Effector CD8-positive, alpha-beta T cell (primary cell): ENCODE measurements at regions not wholly inside any gene's neighbourhood (a gene's known extent, or its start where the extent isn't known, plus 50 kb on each side); places are given as distances from the start of the nearest gene placed in this dataset.

ENCODE experiments used
- DNase-seq: peaks from one replicate; lab custom pipeline; 2025; lab: John Stamatoyannopoulos, UW

- no peak for DNase-seq
Measured at GRCh38 chr12:124687174-124687902, 119.9 kb upstream of the NCOR2 start.

GRCh38 chr12:124686370-124687173 is 119.2 kb upstream of the NCOR2 start:
- no peak for DNase-seq

- no peak for DNase-seq
Measured at GRCh38 chr12:124685689-124686369, 118.4 kb upstream of the NCOR2 start.

DNA sequence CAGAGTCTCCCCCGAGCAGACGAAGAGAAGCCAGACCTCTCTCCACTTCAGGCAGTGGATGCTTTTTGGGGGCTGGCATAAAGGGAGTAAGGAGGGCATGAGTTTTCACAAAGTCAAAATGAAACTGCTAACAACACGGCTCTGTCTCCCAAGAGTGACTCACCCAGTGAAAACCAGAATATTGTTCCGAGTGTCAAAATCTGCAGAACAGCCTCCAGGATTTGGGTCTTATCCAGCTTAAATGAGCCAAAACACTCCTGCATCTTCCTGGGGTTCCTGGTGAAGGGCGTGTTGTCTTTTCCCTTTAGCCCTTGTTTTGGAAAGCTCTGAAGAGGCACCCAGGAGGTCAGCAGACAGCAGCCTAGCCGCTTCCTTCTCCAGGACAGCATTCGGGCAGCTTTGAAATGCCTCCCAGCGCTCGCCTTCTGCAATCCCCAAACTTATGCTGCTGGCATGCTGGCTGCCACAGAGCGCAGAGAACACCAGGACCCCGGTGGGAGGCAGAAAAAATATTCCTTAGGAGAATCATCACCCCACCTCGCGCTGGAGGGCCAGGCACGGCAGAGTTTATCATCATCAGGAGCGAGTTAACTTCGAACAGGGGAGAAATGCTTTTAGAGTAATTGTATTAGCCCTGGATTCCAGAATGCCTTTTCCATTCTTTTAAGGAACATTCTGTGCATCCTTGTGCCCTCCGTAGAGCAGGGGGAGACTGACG is 117.7 kb upstream of the NCOR2 start:
- DNase-seq, result no peak

GRCh38 chr12:124684496-124684895 is 117.1 kb upstream of the NCOR2 start:
- DNase-seq, result no peak

GRCh38 chr12:124683152-124684124 is 116.0 kb upstream of the NCOR2 start:
- DNase-seq, result no peak

DNA sequence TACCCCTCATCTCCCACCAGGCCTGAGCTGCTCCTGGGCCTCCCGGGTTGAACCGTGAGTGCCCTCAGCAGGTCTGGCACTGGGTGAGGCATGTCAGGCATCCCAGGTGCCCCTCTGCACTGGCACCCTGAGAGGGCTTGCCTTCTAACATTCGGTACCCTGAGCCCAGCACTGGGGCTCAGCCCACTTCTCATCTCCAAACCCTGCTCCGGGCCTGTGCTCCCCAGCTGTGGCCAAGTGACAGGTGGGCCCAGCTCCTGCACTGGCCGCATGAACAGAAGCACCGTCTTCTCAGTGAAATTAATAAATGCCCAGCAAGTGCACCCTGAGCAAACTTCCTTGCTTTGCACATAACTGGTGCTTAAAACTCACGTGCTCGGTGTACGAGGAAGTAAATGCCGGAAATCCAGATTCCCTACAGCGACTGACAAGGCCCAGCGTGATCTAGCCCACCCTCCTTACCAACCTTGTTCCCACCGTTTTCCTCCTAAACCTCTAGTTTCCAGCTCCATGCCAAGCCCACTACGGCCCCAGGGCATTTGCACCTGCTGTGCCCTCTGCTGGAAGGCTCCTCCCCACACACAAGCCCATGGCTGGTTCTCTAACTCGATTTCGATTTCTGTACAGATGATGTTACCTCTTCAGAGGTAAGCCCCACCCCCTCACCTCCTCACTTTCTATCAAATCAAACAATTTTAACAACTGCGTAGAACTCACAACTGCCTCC is 115.2 kb upstream of the NCOR2 start:
- DNase-seq, result no peak

DNA sequence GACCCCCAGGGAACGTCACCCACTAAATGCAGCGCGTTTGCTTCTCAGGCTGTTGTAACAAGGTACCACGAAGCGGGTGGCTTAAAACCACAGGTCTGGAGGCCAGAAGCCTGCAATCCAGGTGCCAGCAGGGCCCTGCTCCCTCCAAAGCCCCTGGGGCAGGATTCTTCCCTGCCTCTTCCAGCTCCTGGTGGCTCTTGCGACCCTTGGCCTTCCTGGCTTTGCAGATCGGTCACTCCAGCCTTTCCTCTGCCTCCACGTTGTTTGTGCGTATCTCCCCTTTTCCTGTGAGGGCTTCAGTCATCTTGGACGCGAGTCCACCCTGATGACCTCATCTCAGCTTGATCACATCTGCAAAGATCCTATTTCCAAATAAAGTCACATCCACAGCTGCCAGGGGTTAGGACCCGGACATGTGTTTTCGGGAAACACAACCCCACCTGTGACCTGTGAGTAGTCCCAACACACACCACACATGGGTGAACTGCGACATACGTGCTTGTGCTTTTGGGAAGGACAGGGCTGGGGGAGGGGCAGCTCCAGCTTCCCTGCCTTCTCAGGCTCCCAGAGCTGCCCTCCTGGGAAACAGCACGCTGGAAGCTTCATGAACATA is 114.5 kb upstream of the NCOR2 start:
- no peak for DNase-seq

DNA sequence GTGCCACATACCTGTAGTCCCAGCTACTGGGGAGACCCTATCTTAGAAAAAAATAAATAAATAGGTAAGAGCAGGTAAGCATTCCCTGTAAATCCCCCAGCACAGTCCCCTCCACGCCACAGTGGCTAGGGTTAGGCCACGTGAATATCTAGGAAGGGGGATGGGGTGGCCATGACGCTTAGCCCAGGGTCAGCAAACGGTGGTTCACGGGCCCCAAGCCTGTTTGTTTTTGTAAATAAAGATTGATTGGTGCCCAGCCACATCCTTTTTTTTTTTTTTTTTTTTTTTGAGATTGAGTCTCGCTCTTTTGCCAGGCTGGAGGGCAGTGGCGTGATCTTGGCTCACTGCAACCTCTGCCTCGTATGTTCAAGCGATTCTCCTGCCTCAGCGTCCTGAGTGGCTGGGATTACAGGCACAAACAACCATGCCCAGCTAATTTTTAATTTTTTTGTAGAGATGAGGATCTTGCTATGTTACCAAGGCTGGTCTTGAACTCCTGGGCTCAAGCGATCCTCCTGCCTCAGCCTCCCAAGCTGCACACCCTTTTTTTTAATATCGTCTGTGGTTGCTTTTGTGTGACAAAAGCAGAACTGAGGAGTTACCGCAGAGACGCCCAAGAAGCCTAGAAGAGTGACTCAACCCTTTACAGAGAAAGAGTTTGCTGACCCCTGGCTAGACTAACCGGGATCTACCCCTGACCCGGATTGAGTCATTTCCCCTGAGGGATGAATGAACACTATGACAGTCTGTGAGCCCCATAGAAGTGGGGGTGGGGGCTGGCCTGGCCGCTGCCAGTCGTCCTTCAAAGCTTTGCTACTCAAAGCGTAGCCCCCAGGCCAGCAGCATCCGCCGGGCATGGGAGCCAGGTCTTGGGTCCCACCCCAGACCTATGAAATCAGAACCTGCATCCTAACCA is 113.7 kb upstream of the NCOR2 start:
- no peak for DNase-seq

- DNase-seq, result no peak
Measured at GRCh38 chr12:124679533-124680371, 112.3 kb upstream of the NCOR2 start.

DNA sequence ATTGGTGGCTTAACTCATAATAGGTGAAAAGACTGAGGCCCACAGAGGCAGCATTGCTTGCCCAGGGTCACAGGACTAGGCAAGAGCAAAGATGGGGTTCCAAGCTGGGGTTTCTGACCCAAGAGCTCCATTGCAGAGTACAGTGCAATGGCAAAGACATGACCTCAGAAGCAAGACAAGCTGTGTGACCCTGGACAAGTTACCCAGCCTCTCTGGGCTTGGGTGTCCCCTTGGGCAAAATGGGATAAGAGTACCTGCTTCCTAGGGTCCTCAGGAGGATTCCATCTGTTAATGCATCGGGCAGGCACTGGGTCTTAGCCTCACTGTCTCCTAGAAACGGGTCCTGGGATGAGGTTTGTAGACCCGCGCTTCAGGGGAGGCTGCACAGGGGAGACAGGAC is 111.6 kb upstream of the NCOR2 start:
- DNase-seq, result no peak

- no peak for DNase-seq
Measured at GRCh38 chr12:124678421-124678893, 111.0 kb upstream of the NCOR2 start.

DNA sequence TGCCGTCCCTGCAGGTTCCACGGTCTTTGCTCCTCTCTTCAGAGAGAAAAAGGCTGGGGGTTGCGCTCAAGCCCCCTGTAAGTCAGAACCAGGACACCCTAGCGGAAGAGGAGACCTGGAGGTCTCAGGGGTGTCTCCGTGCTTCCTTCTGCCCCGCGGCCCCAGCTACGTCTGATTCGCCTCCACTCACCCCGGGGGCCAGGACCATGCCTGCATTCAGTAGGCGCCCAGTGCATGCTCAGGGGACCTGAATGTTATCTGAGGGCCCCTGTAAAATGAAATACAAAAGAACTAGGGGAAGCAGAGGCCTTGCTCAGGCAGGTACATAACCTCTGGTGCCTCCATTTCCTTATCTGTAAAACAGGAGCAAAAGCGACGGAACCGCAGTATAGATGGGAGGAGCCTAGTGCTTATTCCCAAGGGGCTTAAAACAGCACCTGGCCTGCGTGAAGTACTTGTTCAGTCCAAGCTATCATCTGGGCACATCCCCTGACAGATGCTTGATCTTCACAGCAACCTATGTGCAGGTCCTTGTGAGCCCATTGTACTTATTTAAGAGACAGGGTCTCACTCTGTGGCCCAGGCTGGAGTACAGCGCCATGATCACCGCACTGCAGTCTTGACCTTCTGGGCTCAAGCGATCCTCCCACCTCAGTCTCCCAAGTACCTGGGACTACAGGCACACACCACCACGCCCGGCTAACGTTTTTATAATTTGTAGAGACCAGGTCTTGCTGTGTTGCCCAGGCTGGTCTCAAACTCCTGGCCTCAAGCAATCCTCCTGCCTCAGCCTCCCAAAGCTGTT is 110.3 kb upstream of the NCOR2 start:
- DNase-seq, result no peak

DNA sequence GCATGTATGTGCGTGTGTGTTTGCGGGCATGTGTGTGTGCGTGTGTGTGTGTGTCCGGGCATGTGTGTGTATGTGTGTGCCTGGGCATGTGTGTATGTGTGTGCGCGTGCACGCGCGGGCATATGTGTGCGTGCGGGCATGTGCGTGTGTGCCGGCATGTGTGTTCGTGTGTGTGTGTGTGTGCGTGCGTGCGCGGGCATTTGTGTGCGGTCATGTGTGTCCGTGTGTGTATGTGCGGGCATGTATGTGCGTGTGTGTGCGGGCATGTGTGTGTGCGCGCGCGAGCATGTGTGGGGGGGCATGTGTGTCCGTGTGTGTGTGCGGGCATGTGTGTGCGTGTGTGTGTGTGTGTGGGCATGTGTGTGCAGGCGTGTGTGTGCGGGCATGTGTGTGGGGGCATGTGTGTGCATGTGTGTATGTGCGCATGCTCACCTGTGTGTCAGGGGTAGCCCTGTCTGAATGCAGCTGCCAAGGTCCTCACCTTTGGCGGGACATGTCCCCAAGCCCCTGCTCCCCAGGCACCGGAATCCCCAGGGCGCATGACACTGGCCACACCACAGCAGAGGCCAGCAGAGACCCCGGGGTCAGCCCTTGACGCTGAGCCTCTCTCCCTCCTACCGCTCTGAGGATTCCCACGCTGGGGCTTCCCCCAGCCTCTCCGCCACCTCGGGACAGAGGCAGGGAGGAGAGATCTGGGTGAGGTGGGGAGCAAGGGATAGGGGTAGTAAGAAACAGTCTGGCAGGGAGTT is 109.5 kb upstream of the NCOR2 start:
- no peak for DNase-seq

DNA sequence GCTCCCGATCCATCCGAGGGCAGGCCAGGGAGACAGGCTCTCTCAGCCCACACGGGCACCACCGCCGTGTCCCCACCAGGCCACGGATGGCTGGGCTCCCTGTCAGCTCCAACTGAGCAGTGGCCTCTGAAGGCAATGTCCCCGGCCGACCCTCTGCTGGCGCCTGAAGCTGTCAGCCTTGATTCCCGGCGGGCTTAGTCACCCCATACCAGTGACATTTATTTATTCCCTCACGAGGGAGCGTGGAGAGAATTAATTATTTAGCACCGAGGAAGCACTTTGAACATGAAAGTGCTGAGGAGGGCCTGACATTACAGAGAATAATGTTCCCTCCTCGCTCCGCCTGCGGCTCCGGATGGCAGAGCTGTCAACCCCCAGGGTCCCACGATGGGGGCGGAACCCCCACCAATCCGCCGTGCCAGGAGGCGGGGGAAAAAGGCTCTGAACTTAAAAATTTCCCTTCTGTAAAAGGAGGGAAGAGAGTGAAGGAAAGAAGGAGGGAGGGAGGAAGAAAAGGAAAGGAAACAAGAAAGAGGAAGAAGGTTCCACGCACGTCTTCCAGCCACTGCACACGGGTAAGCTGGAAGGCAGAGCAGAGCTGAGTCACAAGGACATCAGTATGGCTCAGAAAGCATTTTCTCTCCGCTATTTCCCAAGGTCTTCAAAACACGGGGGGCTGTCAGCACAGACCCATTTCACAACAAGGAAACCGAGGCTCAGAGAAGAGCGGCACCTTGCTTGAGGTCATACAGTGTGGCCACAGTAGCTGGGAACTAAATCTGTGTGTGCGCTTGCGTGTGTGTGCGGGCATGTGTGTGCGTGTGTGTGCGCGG is 108.7 kb upstream of the NCOR2 start:
- DNase-seq, result no peak
